ENCODE measurements at regions not wholly inside any gene's neighbourhood (a gene's known extent, or its start where the extent isn't known, plus 50 kb on each side); places are given as distances from the start of the nearest gene placed in this dataset.

DNA sequence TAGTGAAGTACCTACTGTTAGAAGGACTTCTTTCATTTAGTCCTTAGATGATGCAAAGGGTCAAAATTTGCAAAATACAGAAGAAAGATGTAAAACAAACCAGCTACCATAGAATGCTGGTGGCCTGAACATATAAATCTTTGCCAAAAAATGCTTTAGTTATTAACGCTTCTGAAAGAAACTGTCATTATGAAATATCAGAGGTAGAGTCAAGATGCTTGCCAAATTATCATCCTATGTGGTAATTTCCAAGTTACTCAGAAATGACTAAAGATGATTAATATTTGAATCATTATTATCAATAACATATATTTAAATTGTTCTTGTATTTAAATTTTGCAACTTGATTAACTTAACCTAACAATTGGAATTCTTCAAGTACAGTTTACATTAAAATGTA lies 588.4 kb upstream of the FAM241A start:
- TF ChIP-seq, protein P1, sequence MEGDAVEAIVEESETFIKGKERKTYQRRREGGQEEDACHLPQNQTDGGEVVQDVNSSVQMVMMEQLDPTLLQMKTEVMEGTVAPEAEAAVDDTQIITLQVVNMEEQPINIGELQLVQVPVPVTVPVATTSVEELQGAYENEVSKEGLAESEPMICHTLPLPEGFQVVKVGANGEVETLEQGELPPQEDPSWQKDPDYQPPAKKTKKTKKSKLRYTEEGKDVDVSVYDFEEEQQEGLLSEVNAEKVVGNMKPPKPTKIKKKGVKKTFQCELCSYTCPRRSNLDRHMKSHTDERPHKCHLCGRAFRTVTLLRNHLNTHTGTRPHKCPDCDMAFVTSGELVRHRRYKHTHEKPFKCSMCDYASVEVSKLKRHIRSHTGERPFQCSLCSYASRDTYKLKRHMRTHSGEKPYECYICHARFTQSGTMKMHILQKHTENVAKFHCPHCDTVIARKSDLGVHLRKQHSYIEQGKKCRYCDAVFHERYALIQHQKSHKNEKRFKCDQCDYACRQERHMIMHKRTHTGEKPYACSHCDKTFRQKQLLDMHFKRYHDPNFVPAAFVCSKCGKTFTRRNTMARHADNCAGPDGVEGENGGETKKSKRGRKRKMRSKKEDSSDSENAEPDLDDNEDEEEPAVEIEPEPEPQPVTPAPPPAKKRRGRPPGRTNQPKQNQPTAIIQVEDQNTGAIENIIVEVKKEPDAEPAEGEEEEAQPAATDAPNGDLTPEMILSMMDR (conservative IDR thresholded peaks at IDR 0.05; ENCODE audit: low read depth, low read length): no peak

DNA sequence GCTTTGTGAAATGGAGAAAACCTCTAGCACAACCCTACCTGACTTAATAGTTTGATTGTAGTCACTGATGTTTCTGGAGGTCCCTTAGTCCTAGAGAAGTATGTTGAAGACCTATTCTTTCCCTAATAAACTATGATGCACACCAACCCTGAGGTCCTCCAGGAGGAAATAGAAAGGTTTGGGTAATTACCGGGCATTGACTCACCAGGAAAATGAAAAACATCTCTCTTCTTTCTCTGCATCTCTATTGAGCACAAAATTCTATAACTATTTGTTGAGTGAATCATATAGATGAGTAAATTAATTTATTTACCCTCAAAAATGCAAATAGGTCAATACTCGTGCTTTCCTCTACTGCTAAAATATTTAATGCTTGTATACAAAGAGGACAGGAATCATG lies 582.4 kb upstream of the FAM241A start:
- no peaks in the 10 kb centered on the region for H3K27me3 ChIP-seq (ENCODE audit: insufficient read depth, low read depth)
- no peaks in the 10 kb centered on the region for H3K36me3 ChIP-seq (ENCODE audit: insufficient read depth)
- H3K4me2 ChIP-seq: no peak overlapping the region
- no peaks in the 10 kb centered on the region for H3K4me1 ChIP-seq (ENCODE audit: low read depth, poor library complexity, severe bottlenecking)
- H3K4me3 ChIP-seq (IDR thresholded peaks at IDR 0.05; ENCODE audit: insufficient read depth, low read depth, low read length): no peak overlapping the region
- H3K9ac ChIP-seq: no peak overlapping the region
- no peak overlapping the region for H3K27ac ChIP-seq
- TF ChIP-seq, protein P1 (conservative IDR thresholded peaks at IDR 0.05; ENCODE audit: low read depth, low read length): no peak
- H2AFZ ChIP-seq (ENCODE audit: low read depth): no peak overlapping the region
- H3K79me2 ChIP-seq (ENCODE audit: insufficient read depth, low read depth): no peaks in the 10 kb centered on the region
- H4K20me1 ChIP-seq (ENCODE audit: insufficient read depth): no peaks in the 10 kb centered on the region; the same call in 1 of the 2 replicates

More for the DNA sequence above, 588.4 kb upstream of the FAM241A start:
- H3K27ac ChIP-seq: no peak overlapping the region
- H3K27me3 ChIP-seq (ENCODE audit: insufficient read depth, low read depth): no peaks in the 10 kb centered on the region
- no peak overlapping the region for H3K4me2 ChIP-seq
- no peaks in the 10 kb centered on the region for H3K79me2 ChIP-seq (ENCODE audit: insufficient read depth, low read depth)
- no peaks in the 10 kb centered on the region for H4K20me1 ChIP-seq (ENCODE audit: insufficient read depth)
- no peak overlapping the region for H3K9ac ChIP-seq
- no peak overlapping the region for H2AFZ ChIP-seq (ENCODE audit: low read depth)
- no peak overlapping the region for H3K4me3 ChIP-seq (IDR thresholded peaks at IDR 0.05; ENCODE audit: insufficient read depth, low read depth, low read length)
- H3K4me1 ChIP-seq (ENCODE audit: low read depth, poor library complexity, severe bottlenecking): peaks cover 5% of the 10 kb centered on the region
- H3K36me3 ChIP-seq (ENCODE audit: insufficient read depth): no peaks in the 10 kb centered on the region

DNA sequence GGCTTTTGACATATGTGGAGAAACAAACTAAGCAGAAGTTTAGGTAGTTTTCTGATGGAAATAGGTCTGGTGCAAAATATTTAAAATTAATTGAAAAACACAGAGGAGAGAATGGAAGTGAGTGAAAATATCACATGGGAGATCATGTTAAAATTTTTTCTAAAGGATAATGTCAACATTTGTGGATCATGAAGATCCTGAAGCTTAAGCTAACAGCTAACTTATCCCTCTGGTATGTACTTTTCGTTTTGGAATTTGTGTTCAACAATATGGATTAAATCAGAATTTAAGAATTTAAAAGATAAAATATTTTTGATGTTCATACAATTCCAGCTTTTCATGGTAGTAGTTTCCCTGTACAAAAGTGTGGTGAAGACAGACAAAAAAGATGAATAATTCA lies 572.8 kb upstream of the FAM241A start:
- TF ChIP-seq, protein P1 (conservative IDR thresholded peaks at IDR 0.05; ENCODE audit: low read depth, low read length): no peak
- no peak overlapping the region for H2AFZ ChIP-seq (ENCODE audit: low read depth)

DNA sequence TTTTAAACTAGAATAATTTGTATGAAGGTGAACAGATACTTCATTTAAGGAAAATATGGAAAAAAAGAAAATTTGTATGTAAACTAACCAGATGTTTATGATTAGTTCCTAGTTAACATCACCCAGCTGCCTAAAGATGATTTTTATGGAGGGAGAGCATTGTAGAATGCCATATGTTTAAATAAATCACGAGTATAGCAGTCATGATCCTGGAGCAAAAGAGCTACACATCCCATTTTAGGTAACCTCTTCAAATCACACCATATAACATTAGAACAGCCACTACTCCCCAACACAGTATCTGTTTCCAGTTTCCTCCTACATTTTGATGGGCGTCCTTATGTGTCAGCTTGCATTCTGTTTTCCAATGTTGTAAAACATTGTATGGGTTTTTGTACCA lies 571.9 kb upstream of the FAM241A start:
- H3K9ac ChIP-seq: no peak overlapping the region
- H3K4me1 ChIP-seq (ENCODE audit: low read depth, poor library complexity, severe bottlenecking): no peaks in the 10 kb centered on the region
- H3K4me3 ChIP-seq (IDR thresholded peaks at IDR 0.05; ENCODE audit: insufficient read depth, low read depth, low read length): no peak overlapping the region
- TF ChIP-seq, protein P1 (conservative IDR thresholded peaks at IDR 0.05; ENCODE audit: low read depth, low read length): no peak
- H3K27ac ChIP-seq: no peak overlapping the region
- H3K79me2 ChIP-seq (ENCODE audit: insufficient read depth, low read depth): no peaks in the 10 kb centered on the region
- H4K20me1 ChIP-seq (ENCODE audit: insufficient read depth): no peaks in the 10 kb centered on the region
- no peak overlapping the region for H3K4me2 ChIP-seq
- H2AFZ ChIP-seq (ENCODE audit: low read depth): no peak overlapping the region
- H3K27me3 ChIP-seq (ENCODE audit: insufficient read depth, low read depth): no peaks in the 10 kb centered on the region
- no peaks in the 10 kb centered on the region for H3K36me3 ChIP-seq (ENCODE audit: insufficient read depth)

More for the DNA sequence above, 572.8 kb upstream of the FAM241A start:
- no peaks in the 10 kb centered on the region for H3K4me1 ChIP-seq (ENCODE audit: low read depth, poor library complexity, severe bottlenecking)
- no peaks in the 10 kb centered on the region for H4K20me1 ChIP-seq (ENCODE audit: insufficient read depth)
- no peak overlapping the region for H3K27ac ChIP-seq
- no peaks in the 10 kb centered on the region for H3K36me3 ChIP-seq (ENCODE audit: insufficient read depth)
- no peak overlapping the region for H3K4me3 ChIP-seq (IDR thresholded peaks at IDR 0.05; ENCODE audit: insufficient read depth, low read depth, low read length)
- H3K9ac ChIP-seq: no peak overlapping the region
- no peaks in the 10 kb centered on the region for H3K79me2 ChIP-seq (ENCODE audit: insufficient read depth, low read depth)
- H3K4me2 ChIP-seq: no peak overlapping the region
- H3K27me3 ChIP-seq (ENCODE audit: insufficient read depth, low read depth): no peaks in the 10 kb centered on the region
